ELF-1 (cell line): ENCODE measurements at regions not wholly inside any gene's neighbourhood (a gene's known extent, or its start where the extent isn't known, plus 50 kb on each side); places are given as distances from the start of the nearest gene placed in this dataset.
"Not testable (repeated sequence)": the region's sequence is repeated elsewhere in the genome, so short reads cannot be mapped to it uniquely, and the experiment has no call there.

Experiments
- DNase-seq: peaks from one replicate; pipeline ENCODE4 v3.0.0-alpha.2; 2016; ENCODE audit warnings: low read depth, low spot score

- not testable (repeated sequence) for DNase-seq
These were observed 87.6 kb upstream of the TBL1X start for GRCh38 chrX:9377216-9377615.

- DNase-seq, result no peak
These were observed 85.7 kb upstream of the TBL1X start for GRCh38 chrX:9378980-9379696.

DNA sequence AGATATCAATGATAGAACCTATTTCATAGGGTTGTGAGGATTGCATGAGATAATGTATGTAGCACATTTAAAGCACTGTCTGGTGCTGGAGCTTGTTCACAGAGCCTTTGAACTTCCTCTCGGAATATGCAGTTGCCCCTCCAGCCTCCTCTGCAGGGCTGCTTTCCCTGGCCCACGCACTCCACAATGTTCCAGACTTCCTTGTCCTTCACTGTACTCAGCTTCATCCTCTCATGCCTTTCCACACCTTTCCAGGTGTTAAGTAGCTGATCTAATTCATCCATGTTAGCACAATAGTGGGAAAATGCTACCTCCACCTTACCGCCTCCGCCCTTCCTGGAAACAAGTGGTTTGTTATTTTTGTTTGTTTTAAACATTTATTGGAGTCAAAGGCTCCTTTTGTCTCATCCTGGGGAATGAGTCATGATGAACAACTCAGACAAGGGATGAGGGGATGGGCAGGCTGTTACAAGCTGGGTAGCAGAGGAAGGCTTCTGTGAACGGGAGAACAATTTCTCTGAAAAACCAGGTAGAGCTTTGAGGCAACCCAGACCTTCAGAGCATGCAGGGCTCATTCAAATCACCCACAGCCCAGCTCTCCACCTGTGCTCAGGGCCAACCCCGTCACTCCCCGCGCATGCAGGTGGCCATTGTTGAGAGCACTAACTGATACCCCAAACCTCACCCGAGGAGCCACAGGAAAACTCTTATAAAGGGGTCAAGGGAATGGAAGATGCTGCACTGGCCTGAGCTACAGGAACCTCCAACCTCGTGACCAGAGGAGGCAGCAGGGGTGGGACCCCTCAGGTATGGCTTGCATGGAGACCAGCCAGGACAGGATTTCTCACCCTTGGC is 84.9 kb upstream of the TBL1X start:
- no peak for DNase-seq

DNA sequence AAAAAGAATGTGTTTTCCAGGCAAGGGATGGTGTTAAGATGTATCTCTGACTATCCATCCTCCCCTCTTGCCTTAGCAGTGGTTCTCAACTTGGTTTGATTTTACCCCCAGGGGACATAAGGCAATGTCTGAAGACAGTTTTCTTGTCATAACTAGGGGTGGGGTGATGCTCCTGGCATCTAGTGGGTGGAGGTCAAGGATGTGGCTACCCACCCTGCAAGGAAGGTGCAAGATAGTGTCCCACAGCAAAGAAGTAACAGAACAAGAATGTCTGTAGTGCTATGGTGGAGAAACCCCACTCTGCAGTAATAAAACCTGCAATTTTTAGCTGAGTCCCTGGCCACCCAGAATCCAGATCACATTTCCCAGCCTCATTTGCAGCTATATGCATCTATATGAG is 81.2 kb upstream of the TBL1X start:
- DNase-seq, result no peak

DNA sequence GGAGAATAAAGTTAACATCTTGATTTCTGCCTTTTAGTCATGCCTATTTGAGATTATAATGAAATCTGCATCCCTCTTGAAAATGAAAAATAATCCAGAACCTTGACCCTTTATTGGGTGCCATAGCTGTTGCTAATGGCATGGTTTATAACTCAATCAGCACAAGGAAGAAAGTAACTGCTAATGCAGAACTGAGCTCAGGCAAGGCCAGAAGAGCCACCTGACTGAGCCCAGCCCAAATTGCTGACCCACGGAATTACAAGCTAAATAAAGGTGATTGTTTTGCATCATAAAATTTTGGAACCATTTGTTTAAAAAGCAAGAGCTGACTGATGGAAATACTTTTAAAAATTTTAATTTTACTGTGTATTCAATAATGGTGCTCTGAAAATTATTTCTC is 76.4 kb upstream of the TBL1X start:
- DNase-seq, result no peak

GRCh38 chrX:9390121-9390520 is 74.7 kb upstream of the TBL1X start:
- no peak for DNase-seq

DNA sequence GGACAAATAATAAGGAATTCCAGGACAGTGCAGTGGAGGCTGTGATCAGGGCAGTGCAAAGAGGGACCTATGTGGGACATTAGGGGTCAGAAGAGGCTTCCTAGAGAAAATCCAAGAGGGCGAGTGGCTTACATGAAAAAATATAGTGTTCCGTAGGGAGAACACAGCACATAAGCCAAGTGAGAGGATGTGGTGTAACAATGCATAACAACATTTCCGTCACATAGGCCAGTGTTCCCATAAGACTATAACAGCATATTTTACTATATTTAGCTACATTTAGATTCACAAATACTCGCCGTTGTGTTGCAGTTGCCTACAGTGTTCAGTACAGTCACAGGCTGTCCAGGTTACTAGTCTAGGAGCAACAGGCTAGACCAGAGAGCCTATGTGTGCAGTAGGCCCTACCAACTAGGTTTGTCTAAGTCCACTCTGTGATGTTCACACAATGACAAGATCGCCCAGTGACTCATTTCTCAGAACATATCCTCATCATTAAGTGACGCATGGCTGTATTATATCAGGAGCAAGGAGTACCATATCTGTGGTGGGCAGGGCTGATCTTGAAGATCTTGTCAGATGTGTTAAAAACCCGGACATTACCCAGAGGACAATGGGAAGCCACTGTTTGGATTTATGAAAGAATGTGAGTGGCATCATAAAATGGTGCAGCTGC is 74.0 kb upstream of the TBL1X start:
- no peak for DNase-seq

DNA sequence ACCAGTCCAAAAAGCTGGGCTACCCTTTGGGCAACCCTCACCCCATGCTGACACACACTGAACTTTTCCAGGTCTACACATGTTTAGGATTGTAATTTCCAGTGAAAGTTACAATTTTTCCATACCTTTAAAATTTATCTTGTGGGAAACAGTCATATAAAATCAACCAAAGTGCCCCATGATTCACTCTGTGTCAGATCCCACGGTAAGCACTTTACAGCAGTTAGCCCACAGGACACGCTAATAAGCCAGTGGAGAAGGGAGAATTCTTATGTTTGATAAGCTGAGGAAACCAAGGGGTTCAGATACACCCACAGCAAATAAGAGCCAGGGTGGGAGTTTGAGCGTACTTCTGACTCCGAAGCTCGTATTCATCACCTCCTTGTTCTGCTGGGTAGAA is 72.4 kb upstream of the TBL1X start:
- DNase-seq, result no peak

DNA sequence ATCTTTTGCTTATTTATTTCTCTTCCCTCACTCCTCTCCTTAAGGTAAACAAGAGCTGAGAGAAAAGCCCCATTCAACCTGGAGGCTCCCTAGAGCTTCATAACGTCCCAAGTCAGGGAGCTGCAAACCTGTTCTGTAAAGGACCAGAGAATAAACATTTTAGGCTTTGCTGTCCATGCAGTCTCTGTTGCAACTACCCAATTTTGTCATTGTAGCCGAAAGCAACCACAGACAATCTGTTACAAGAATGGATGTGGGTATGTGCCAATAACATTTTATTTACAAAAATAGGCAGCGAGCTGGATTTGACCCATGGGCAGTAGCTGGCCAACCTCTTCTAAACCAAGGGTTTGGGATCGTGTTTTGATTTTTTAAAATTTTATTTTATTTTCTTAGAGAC is 71.3 kb upstream of the TBL1X start:
- no peak for DNase-seq

- DNase-seq, result no peak
These were observed 70.6 kb upstream of the TBL1X start for GRCh38 chrX:9394212-9394611.

GRCh38 chrX:9396930-9397329 is 67.9 kb upstream of the TBL1X start:
- peak; percentile 8 for DNase-seq

DNA sequence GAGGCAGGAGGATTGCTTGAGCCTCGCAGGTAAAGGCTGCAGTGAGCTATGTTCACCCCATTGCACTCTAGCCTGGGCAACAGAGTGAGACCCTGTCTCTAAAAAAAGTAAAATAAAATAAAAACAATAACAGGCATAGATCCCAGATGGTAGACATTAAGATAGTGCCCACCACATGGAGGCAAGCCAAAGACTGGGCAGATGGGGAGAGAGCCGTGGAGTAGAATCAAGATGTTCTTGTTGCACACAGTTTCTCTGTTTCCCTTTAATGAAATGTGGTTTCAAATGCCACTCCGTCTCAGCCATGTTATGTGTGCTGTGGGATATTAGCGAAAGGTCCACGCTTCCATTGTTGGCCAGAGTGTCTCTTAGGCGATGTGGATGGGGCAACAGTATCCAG is 63.8 kb upstream of the TBL1X start:
- DNase-seq, result no peak

- DNase-seq, result no peak
These were observed 61.5 kb upstream of the TBL1X start for GRCh38 chrX:9403374-9403773.

DNA sequence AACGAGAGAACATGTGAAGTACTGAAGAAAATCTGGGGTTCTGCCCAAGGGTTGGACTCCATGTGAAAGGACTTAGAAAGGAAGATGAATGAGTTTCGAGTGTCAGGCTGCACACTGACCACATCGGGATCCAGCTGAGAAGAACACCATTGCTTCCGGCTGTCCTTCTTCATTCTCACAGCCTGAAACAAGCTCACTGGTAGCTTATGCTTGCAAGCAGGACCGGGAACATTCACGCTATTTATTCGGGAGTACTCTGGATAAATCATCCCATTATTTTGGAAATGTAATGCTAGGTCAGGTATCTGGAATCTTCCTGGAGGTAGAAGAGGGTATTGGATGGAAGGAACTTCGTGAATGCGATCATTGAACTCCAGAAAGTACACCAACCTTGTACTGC is 59.2 kb upstream of the TBL1X start:
- DNase-seq, result not testable (repeated sequence)

- DNase-seq, result not testable (repeated sequence)
These were observed 54.0 kb upstream of the TBL1X start for GRCh38 chrX:9410889-9411288.

GRCh38 chrX:9411682-9412081 is 53.2 kb upstream of the TBL1X start:
- DNase-seq, result not testable (repeated sequence)

- DNase-seq, result no peak
These were observed 50.4 kb upstream of the TBL1X start for GRCh38 chrX:9414416-9414815.
